ENCODE measurements at regions not wholly inside any gene's neighbourhood (a gene's known extent, or its start where the extent isn't known, plus 50 kb on each side); places are given as distances from the start of the nearest gene placed in this dataset.
A peak's percentile ranks its signal among the peaks of the same experiment; 100 is the strongest.
"Not testable (repeated sequence)": the region's sequence is repeated elsewhere in the genome, so short reads cannot be mapped to it uniquely, and the experiment has no call there.

DNA sequence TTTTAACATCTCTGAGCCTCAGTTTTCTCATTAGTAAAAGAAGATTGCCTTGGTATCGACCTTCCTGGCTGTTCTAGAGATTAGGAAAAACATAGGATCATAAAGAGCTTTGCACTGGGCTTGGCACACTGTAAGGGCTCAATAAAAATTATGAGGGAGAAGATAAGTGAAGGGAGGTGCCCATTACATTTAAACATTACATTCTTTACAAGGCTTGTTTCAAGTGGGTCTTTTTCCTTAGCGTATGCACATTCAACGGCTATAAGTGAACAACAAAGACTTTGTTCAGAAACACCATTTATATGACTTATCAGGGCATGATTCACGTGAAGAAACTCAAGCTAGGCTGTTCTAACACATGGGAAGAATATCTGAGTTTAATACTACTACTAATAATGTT lies 351.9 kb upstream of the NPVF start:
- DNase-seq = no peak

DNA sequence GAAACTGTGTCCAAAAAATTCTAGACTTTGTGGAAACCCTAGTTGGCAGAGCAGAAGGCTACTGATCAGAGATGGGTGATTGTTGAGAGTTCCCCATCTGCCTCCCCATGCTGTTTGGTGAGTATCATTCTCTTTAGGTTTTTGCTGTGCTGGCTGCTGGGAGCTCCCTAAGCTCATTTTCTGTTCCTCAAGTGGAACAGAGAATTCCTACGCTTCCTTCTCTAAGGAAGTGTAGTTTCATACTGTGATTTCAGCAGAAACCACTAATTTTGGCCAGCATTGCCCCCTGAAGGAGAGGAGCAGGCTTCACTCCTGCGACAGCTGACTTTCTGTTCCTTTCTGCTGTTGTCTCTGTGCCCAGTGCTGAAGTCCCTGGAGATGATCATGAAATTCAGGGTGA lies 355.3 kb upstream of the NPVF start:
- peak in 4 of 56 donors; percentile 4 to 22 (median 16) for DNase-seq

GRCh38 chr7:25584112-25584938 lies 356.0 kb upstream of the NPVF start:
- no peak for DNase-seq

- peak in 2 of 56 donors; percentile 8 to 20 for DNase-seq
Observed at GRCh38 chr7:25586513-25586912, 358.2 kb upstream of the NPVF start.

DNA sequence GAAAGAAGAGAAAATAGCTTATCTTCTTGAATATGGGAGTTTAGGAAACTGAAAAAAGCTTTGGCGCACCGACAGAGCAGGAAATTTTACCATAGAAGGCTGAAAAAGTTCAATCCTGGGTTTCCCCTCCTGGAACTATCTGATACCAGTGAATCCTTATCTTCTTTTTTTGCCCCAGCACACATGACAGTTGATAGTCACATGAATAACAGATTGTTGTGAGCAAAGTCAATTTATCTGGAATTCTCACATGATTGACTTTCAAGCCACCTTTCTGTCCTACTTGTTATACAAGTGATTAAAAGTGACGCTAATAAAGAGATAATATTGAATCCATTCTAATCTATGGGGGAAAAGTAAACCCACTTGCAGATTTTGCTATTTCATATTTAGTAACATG lies 365.8 kb upstream of the NPVF start:
- no peak for DNase-seq

GRCh38 chr7:25594728-25595127 lies 366.4 kb upstream of the NPVF start:
- DNase-seq = no peak

DNA sequence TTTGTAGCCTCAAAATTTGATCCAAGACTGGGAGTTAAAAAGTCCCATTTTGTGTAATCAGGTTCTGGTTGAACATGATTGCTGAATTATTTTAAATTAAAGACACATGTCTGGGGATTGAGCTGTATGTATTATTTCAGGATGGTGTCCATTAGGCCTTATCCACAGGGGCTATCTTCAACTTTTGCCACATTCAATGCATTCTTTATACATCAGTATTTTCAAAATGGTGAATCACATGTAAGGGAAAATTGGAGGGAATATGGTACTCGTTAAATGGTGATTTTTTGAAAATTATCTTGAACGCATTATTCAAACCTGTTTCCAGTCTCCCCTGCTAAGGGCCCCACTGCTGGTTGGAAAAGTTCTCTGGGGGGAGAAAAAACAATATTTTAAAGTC lies 367.7 kb upstream of the NPVF start:
- no peak for DNase-seq

- no peak for DNase-seq
Observed at GRCh38 chr7:25596443-25596842, 368.2 kb upstream of the NPVF start.

GRCh38 chr7:25597946-25598345 lies 369.7 kb upstream of the NPVF start:
- DNase-seq = no peak

DNA sequence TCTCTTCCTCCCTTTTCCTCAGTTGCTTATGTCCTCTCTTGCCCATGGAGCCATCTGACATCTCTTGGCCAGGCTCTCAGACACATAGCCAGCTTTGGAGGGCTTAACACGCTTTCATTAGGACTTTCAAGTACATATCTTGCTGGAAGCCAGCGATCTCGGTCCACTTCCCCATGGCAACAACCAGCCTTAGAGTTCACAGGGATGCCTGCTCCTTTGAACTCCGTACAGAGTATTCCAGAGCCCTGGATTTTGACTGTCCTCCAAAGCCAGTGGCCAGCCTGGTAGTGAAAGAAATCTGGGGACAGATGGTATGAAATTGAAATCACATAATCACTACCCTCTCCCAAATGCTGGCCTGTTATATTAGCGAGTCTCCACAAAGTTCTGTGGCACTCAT lies 370.5 kb upstream of the NPVF start:
- DNase-seq = no peak

GRCh38 chr7:25600262-25600920 lies 372.1 kb upstream of the NPVF start:
- DNase-seq = no peak

DNA sequence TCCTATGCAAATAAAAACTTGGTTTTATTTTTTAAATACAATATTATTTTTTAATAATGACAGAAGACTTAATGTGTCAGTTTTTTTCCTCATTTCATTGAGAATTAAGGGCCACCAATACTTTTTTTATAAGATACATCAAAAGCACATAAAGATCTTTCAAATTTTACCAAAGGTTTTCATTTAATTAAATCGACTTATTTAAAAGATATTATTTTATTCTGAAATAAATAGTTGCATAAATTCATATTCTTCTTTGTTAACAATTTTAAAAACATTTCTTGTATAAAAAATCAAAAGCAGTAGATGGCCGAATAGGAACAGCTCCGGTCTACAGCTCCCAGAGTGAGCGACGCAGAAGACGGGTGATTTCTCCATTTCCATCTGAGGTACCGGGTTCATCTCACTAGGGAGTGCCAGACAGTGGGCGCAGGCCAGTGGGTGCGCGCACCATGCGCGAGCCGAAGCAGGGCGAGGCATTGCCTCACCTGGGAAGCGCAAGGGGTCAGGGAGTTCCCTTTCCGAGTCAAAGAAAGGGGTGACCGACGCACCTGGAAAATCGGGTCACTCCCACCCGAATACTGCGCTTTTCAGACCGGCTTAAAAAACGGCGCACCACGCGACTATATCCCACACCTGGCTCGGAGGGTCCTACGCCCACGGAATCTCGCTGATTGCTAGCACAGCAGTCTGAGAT lies 374.6 kb upstream of the NPVF start:
- not testable (repeated sequence) for DNase-seq

DNA sequence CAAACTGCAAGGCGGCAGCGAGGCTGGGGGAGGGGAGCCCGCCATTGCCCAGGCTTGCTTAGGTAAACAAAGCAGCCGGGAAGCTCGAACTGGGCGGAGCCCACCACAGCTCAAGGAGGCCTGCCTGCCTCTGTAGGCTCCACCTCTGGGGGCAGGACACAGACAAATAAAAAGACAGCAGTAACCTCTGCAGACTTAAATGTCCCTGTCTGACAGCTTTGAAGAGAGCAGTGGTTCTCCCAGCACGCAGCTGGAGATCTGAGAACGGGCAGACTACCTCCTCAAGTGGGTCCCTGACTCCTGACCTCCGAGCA lies 375.1 kb upstream of the NPVF start:
- not testable (repeated sequence) for DNase-seq

DNA sequence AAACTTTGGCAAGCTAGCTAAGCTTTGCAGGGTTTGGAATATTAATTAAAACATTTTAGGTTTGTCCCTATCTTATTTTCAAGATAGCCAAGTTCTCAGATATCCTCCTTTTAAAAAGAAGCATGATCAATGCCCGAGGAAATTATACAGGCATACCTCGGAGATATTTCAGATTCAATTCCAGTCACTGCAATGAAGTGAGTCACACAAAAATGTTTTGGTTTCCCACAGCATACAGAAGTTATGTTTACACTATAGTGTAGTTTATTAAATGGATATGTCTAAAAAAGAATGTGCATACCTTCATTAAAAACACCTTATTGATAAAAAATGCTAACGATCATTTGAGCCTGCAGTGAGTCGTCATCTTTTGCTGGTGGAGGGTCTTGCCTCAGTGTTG lies 382.9 kb upstream of the NPVF start:
- DNase-seq = no peak

GRCh38 chr7:25613912-25614311 lies 385.6 kb upstream of the NPVF start:
- no peak for DNase-seq

DNA sequence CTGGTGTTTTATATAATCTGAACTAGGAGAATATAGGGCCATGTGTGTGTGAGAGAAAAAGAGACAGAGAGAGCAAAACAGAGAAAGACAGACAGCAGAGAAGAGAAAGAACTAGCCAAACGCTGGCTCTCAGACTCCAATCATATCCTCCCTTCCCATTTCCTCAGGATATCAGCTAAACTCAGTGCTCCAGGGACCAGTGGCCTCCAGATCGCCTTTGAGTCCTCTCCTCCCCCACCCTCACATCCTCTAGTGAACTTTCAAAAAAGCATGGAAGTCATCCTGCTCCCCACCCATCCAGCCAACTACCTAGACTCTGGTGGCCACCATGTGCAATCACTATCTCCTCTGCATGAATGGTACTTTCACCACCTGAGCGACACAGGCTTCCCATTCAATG lies 386.1 kb upstream of the NPVF start:
- no peak for DNase-seq

GRCh38 chr7:25615003-25615402 lies 386.7 kb upstream of the NPVF start:
- DNase-seq = peak in 1 of 56 donors; percentile 15

GRCh38 chr7:25615593-25615992 lies 387.3 kb upstream of the NPVF start:
- no peak for DNase-seq

DNA sequence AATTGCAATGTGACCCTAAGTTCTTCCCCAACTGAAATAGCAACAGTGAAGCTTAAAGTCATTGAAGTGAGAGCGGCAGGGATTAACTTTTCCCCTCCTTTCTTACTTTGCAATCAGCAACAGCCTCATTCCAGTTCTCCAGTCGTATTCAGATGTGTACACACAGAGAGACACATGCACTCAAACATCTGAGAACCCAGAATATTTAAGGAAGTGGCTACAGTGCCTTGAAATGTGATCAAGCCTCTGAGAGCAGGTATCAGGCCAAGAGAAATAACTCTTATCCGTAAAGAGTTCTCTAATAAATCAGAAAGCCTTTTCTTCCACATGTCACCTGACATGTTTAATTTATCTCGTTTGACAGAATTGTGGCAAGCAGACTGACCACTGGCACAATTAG lies 388.9 kb upstream of the NPVF start:
- DNase-seq = no peak

DNA sequence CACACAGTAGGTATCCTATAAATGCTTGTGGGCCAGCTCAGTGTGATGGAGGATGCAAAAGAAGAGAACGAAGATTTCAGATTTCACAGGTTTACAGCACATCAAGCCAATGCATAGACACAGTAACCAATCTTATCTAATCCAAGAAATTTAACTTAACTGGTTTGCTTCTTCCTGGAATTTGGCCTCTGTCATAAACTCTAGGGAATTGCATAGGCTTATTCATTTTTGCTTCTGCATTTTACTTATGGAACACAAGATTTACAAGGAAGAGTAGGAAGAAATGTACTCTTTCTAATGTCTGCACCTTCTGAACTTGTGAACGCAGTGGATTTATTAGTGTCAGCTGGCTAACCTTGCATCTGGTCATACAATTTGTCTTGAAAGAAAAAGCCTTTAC lies 389.4 kb upstream of the NPVF start:
- DNase-seq = no peak

DNA sequence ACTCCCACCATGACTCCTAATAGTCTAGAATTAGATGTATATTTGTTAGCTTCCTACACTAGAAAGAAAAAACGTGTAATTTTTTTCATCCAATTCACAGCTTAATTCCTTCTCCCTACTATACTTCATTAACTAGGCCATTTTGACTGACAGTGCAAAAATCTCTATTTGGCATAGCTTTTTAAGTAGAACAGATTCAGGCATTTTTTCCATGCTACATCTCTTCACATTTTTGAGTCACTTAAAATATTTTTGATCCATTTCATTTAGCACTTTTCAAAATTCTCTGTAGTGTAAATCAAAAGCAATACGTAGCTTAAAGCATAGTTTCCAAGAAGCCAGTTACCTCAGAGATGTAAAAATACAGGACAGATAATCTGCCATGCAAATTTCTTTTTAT lies 391.1 kb upstream of the NPVF start:
- no peak for DNase-seq

GRCh38 chr7:25619963-25620799 lies 391.9 kb upstream of the NPVF start:
- DNase-seq = peak in 17 of 56 donors; percentile 5 to 55 (median 16)
